ENCODE measurements at regions not wholly inside any gene's neighbourhood (a gene's known extent, or its start where the extent isn't known, plus 50 kb on each side); places are given as distances from the start of the nearest gene placed in this dataset.

DNA sequence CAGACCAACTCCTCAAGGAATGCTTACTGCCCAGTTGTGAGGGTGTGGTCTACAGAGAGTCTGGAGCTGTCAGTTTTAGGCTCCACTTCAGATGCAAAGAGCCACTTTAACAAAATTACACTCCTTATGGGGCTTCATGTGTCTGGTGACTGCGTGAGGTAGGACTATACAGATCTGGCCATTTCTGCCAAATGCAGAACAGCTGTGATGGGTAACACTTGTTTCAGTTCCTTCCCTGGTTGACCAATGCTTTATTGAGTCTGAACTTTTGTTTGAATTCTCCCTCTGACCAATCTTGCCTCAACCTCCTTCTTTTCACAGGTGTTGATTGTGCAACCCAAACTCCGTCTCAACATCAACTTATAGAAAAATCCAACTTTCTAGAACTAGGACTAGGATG, 181.2 kb downstream of the OMA1 start:
- no peaks in the 10 kb centered on the region for H3K4me1 ChIP-seq (ENCODE audit: insufficient read depth, low read length)
- TF ChIP-seq CTCF (IDR thresholded peaks at IDR 0.05; ENCODE audit: insufficient read depth, low read depth, low read length) (no peak), EZH2 (IDR thresholded peaks at IDR 0.05; ENCODE audit: insufficient read depth, low read length) (no peak)
- no peaks in the 10 kb centered on the region for H4K20me1 ChIP-seq (ENCODE audit: insufficient read depth, low read length)
- H3K4me1 Mint-ChIP-seq (ENCODE audit: low read depth, unreplicated experiment): no peaks in the 10 kb centered on the region
- no peaks in the 10 kb centered on the region for H3K27me3 ChIP-seq (ENCODE audit: insufficient read depth, low read length)
- H3K27me3 Mint-ChIP-seq (ENCODE audit: low read depth, unreplicated experiment): peaks cover 5% of the 10 kb centered on the region
- no peak overlapping the region for H2AFZ ChIP-seq (ENCODE audit: low read depth, low read length)
- FAIRE-seq: no peak
- no peak overlapping the region for H3K4me3 ChIP-seq (ENCODE audit: insufficient read depth, low read depth, low read length)
- no peak overlapping the region for H3K27ac Mint-ChIP-seq (ENCODE audit: unreplicated experiment)
- no peaks in the 10 kb centered on the region for H3K36me3 ChIP-seq (ENCODE audit: insufficient read depth, low read length)
- H3K9ac ChIP-seq (ENCODE audit: low read length): no peak overlapping the region
- no peaks in the 10 kb centered on the region for H3K9me3 Mint-ChIP-seq (ENCODE audit: unreplicated experiment)
- H3K79me2 ChIP-seq (ENCODE audit: insufficient read depth, low read length): no peaks in the 10 kb centered on the region
- no peak overlapping the region for H3K4me3 Mint-ChIP-seq (ENCODE audit: unreplicated experiment)
- no peak overlapping the region for H3K27ac ChIP-seq (ENCODE audit: low read depth, low read length)
- H3K4me2 ChIP-seq (ENCODE audit: low read length): no peak overlapping the region
- no peak for DNase-seq (ENCODE audit: low read depth)
- H3K9me3 ChIP-seq (ENCODE audit: insufficient read depth, low read depth, low read length): no peaks in the 10 kb centered on the region
- H3K36me3 Mint-ChIP-seq (ENCODE audit: low read depth, unreplicated experiment): no peaks in the 10 kb centered on the region

GRCh38 chr1:58363585-58363984, 182.9 kb downstream of the OMA1 start:
- no peaks in the 10 kb centered on the region for H3K9me3 Mint-ChIP-seq (ENCODE audit: unreplicated experiment)
- Histone ChIP-seq H3K4me1 (ENCODE audit: insufficient read depth, low read length) (no peaks in the 10 kb centered on the region), H3K27me3 (ENCODE audit: insufficient read depth, low read length) (peaks cover 3% of the 10 kb centered on the region), H3K36me3 (ENCODE audit: insufficient read depth, low read length) (no peaks in the 10 kb centered on the region), H3K4me2 (ENCODE audit: low read length) (no peak overlapping the region), H4K20me1 (ENCODE audit: insufficient read depth, low read length) (no peaks in the 10 kb centered on the region), H3K9me3 (ENCODE audit: insufficient read depth, low read depth, low read length) (no peaks in the 10 kb centered on the region), H3K9ac (ENCODE audit: low read length) (no peak overlapping the region), H3K4me3 (ENCODE audit: insufficient read depth, low read depth, low read length) (no peak overlapping the region), H3K79me2 (ENCODE audit: insufficient read depth, low read length) (no peaks in the 10 kb centered on the region), H2AFZ (ENCODE audit: low read depth, low read length) (no peak overlapping the region), H3K27ac (ENCODE audit: low read depth, low read length) (no peak overlapping the region)
- TF ChIP-seq EZH2 (IDR thresholded peaks at IDR 0.05; ENCODE audit: insufficient read depth, low read length): no peak
- no peak for TF ChIP-seq CTCF (IDR thresholded peaks at IDR 0.05; ENCODE audit: insufficient read depth, low read depth, low read length)
- H3K4me1 Mint-ChIP-seq (ENCODE audit: low read depth, unreplicated experiment): no peaks in the 10 kb centered on the region
- no peak overlapping the region for H3K4me3 Mint-ChIP-seq (ENCODE audit: unreplicated experiment)
- FAIRE-seq: no peak
- no peaks in the 10 kb centered on the region for H3K36me3 Mint-ChIP-seq (ENCODE audit: low read depth, unreplicated experiment)
- H3K27ac Mint-ChIP-seq (ENCODE audit: unreplicated experiment): no peak overlapping the region
- no peak for DNase-seq (ENCODE audit: low read depth)
- H3K27me3 Mint-ChIP-seq (ENCODE audit: low read depth, unreplicated experiment): peaks cover 14% of the 10 kb centered on the region

GRCh38 chr1:58361134-58361533, 185.4 kb downstream of the OMA1 start:
- Histone ChIP-seq H2AFZ (ENCODE audit: low read depth, low read length) (no peak overlapping the region), H3K27ac (ENCODE audit: low read depth, low read length) (no peak overlapping the region), H3K4me1 (ENCODE audit: insufficient read depth, low read length) (no peaks in the 10 kb centered on the region), H3K4me3 (ENCODE audit: insufficient read depth, low read depth, low read length) (no peak overlapping the region), H3K9me3 (ENCODE audit: insufficient read depth, low read depth, low read length) (no peaks in the 10 kb centered on the region), H3K27me3 (ENCODE audit: insufficient read depth, low read length) (peaks cover 3% of the 10 kb centered on the region), H3K4me2 (ENCODE audit: low read length) (no peak overlapping the region), H3K36me3 (ENCODE audit: insufficient read depth, low read length) (no peaks in the 10 kb centered on the region), H3K9ac (ENCODE audit: low read length) (no peak overlapping the region), H3K79me2 (ENCODE audit: insufficient read depth, low read length) (no peaks in the 10 kb centered on the region), H4K20me1 (ENCODE audit: insufficient read depth, low read length) (no peaks in the 10 kb centered on the region)
- TF ChIP-seq CTCF (IDR thresholded peaks at IDR 0.05; ENCODE audit: insufficient read depth, low read depth, low read length): no peak
- no peak for TF ChIP-seq EZH2 (IDR thresholded peaks at IDR 0.05; ENCODE audit: insufficient read depth, low read length)
- Mint-ChIP-seq H3K4me3 (ENCODE audit: unreplicated experiment) (no peak overlapping the region), H3K4me1 (ENCODE audit: low read depth, unreplicated experiment) (peaks cover 4% of the 10 kb centered on the region), H3K36me3 (ENCODE audit: low read depth, unreplicated experiment) (no peaks in the 10 kb centered on the region), H3K27ac (ENCODE audit: unreplicated experiment) (no peak overlapping the region), H3K27me3 (ENCODE audit: low read depth, unreplicated experiment) (peaks cover 14% of the 10 kb centered on the region), H3K9me3 (ENCODE audit: unreplicated experiment) (no peaks in the 10 kb centered on the region)
- DNase-seq (ENCODE audit: low read depth) (no peak), FAIRE-seq (no peak)

All from astrocyte (in vitro differentiated cells and primary cell).